ENCODE measurements at regions not wholly inside any gene's neighbourhood (a gene's known extent, or its start where the extent isn't known, plus 50 kb on each side); places are given as distances from the start of the nearest gene placed in this dataset.

DNA sequence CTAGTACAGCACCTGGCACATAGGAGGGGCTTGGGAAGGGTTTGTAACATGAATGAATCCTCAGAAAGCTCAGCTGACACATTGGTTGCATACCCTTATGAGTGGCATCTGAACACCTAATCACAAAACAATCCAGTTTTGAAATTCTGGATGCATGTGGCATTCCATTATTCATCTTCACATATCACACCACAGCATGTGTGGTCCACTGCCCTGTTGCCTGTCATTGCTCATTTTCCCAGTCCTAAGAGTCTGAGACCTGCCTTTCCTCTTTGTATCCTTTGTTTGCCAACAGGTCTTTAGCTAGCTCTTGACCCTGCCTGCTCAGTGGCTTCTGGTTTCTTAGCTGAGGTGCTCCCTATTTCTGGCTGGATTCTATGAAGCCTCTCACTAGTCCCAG, 170.8 kb upstream of the ASIC2 start:
- Histone ChIP-seq H3K4me2 (ENCODE audit: low read depth, low read length) (no peak overlapping the region), H3K9me3 (replicated peaks; ENCODE audit: insufficient read depth, low read length) (no peaks in the 10 kb centered on the region), H3K9ac (ENCODE audit: low read length) (no peak overlapping the region), H3K4me1 (ENCODE audit: low read length) (peaks cover 6% of the 10 kb centered on the region; the same call in 1 of the 2 replicates), H3K27ac (ENCODE audit: low read length) (no peak overlapping the region), H3K36me3 (replicated peaks; ENCODE audit: insufficient read depth, low read length) (no peaks in the 10 kb centered on the region), H3K79me2 (ENCODE audit: low read length) (no peaks in the 10 kb centered on the region), H3K9me2 (replicated peaks; ENCODE audit: insufficient read depth, low read length) (no peaks in the 10 kb centered on the region), H4K20me1 (ENCODE audit: insufficient read depth, low read length) (no peaks in the 10 kb centered on the region), H2AFZ (ENCODE audit: low read length) (no peak overlapping the region), H3K4me3 (ENCODE audit: low read length) (no peak overlapping the region), H3K27me3 (replicated peaks; ENCODE audit: insufficient read depth, low read length) (no peaks in the 10 kb centered on the region), H3F3A (ENCODE audit: insufficient read depth, low read length) (no peaks in the 10 kb centered on the region)
- TF ChIP-seq EZH2 (optimal IDR thresholded peaks at IDR 0.05; ENCODE audit: low read depth, low read length) (no peak), EZH2phosphoT487 (IDR thresholded peaks at IDR 0.05; ENCODE audit: low read length) (no peak)
- TF ChIP-seq, protein P1, sequence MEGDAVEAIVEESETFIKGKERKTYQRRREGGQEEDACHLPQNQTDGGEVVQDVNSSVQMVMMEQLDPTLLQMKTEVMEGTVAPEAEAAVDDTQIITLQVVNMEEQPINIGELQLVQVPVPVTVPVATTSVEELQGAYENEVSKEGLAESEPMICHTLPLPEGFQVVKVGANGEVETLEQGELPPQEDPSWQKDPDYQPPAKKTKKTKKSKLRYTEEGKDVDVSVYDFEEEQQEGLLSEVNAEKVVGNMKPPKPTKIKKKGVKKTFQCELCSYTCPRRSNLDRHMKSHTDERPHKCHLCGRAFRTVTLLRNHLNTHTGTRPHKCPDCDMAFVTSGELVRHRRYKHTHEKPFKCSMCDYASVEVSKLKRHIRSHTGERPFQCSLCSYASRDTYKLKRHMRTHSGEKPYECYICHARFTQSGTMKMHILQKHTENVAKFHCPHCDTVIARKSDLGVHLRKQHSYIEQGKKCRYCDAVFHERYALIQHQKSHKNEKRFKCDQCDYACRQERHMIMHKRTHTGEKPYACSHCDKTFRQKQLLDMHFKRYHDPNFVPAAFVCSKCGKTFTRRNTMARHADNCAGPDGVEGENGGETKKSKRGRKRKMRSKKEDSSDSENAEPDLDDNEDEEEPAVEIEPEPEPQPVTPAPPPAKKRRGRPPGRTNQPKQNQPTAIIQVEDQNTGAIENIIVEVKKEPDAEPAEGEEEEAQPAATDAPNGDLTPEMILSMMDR (IDR thresholded peaks at IDR 0.05; ENCODE audit: low read length), result no peak
- no peak for DNase-seq

DNA sequence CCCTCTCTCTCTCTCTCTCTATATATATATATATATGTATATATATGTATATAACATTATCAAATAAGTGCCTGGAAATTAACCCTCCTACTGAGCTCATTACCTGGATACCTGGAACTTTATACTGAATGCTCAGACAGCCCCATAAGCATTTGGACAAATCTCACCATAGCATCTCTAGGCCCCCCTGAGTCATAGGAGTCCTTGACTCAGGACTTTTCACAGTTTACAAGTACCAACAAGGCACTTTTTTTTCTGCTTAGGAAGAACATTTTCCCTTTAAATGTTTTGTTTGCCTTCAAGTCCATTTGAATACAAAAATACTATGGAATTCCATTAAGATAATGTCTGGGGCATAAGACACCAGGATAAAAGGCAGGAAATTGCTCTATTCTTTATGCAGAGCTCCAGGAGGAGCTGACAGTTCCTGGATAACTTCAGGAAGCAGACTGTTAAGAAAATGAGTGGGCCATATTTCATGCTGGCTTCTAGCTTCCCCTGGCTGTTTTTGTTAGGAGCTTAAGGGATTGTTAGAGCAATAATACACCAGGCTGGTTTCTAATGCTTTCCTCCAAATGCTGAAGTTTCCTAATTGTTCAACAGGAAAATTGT, 171.7 kb upstream of the ASIC2 start:
- TF ChIP-seq EZH2phosphoT487 (IDR thresholded peaks at IDR 0.05; ENCODE audit: low read length), result no peak
- TF ChIP-seq, protein P1 (IDR thresholded peaks at IDR 0.05; ENCODE audit: low read length), result no peak
- no peak for TF ChIP-seq EZH2 (optimal IDR thresholded peaks at IDR 0.05; ENCODE audit: low read depth, low read length)
- no peaks in the 10 kb centered on the region for H3K9me2 ChIP-seq (replicated peaks; ENCODE audit: insufficient read depth, low read length)
- H3K4me1 ChIP-seq (ENCODE audit: low read length), result peaks cover 6% of the 10 kb centered on the region; the same call in 1 of the 2 replicates
- no peaks in the 10 kb centered on the region for H3F3A ChIP-seq (ENCODE audit: insufficient read depth, low read length)
- no peaks in the 10 kb centered on the region for H3K27me3 ChIP-seq (replicated peaks; ENCODE audit: insufficient read depth, low read length)
- H3K4me2 ChIP-seq (ENCODE audit: low read depth, low read length), result no peak overlapping the region
- H3K4me3 ChIP-seq (ENCODE audit: low read length), result no peak overlapping the region
- no peaks in the 10 kb centered on the region for H3K79me2 ChIP-seq (ENCODE audit: low read length)
- no peaks in the 10 kb centered on the region for H3K9me3 ChIP-seq (replicated peaks; ENCODE audit: insufficient read depth, low read length)
- H4K20me1 ChIP-seq (ENCODE audit: insufficient read depth, low read length), result no peaks in the 10 kb centered on the region
- no peak overlapping the region for H3K9ac ChIP-seq (ENCODE audit: low read length)
- DNase-seq, result no peak
- H2AFZ ChIP-seq (ENCODE audit: low read length), result no peak overlapping the region
- no peak overlapping the region for H3K27ac ChIP-seq (ENCODE audit: low read length)
- H3K36me3 ChIP-seq (replicated peaks; ENCODE audit: insufficient read depth, low read length), result no peaks in the 10 kb centered on the region

DNA sequence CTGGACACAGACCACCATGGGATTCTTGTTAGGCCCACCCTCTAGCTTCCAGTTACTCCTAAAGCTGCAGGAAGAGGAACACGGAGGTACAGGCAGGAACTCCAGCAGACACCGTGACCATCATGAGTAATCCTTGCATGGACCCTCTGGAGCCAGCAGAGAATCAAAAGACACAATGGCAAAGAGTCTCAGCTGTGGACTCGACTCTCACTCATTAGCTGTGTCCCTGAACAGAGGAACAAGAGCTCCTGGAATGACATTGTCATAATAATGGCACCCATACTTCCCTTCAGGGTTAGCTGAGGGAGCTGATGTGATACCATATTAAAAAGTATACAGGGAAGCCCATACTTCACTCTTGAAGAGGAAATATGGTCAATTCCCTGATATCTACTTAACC, 176.3 kb upstream of the ASIC2 start:
- no peak overlapping the region for H3K4me2 ChIP-seq (ENCODE audit: low read depth, low read length)
- H3K36me3 ChIP-seq (replicated peaks; ENCODE audit: insufficient read depth, low read length), result no peaks in the 10 kb centered on the region
- TF ChIP-seq, protein P1 (IDR thresholded peaks at IDR 0.05; ENCODE audit: low read length), result no peak
- TF ChIP-seq EZH2phosphoT487 (IDR thresholded peaks at IDR 0.05; ENCODE audit: low read length), result no peak
- no peak for TF ChIP-seq EZH2 (optimal IDR thresholded peaks at IDR 0.05; ENCODE audit: low read depth, low read length)
- no peaks in the 10 kb centered on the region for H3K27me3 ChIP-seq (replicated peaks; ENCODE audit: insufficient read depth, low read length)
- H3K4me1 ChIP-seq (ENCODE audit: low read length), result no peaks in the 10 kb centered on the region
- no peak for DNase-seq
- H3K9me3 ChIP-seq (replicated peaks; ENCODE audit: insufficient read depth, low read length), result no peaks in the 10 kb centered on the region
- no peak overlapping the region for H3K4me3 ChIP-seq (ENCODE audit: low read length)
- no peaks in the 10 kb centered on the region for H3K79me2 ChIP-seq (ENCODE audit: low read length)
- no peaks in the 10 kb centered on the region for H3F3A ChIP-seq (ENCODE audit: insufficient read depth, low read length)
- H4K20me1 ChIP-seq (ENCODE audit: insufficient read depth, low read length), result no peaks in the 10 kb centered on the region
- no peaks in the 10 kb centered on the region for H3K9me2 ChIP-seq (replicated peaks; ENCODE audit: insufficient read depth, low read length)
- H3K9ac ChIP-seq (ENCODE audit: low read length), result no peak overlapping the region
- H2AFZ ChIP-seq (ENCODE audit: low read length), result no peak overlapping the region
- no peak overlapping the region for H3K27ac ChIP-seq (ENCODE audit: low read length)

Data from MM.1S (cell line).